Nephron (organoid): ENCODE measurements at regions not wholly inside any gene's neighbourhood (a gene's known extent, or its start where the extent isn't known, plus 50 kb on each side); places are given as distances from the start of the nearest gene placed in this dataset.

Experiments used
- H3K27ac Mint-ChIP-seq, 3 experiments: 2 replicates each; pipeline ENCODE4 v1.8.0; 2020; ENCODE audit warnings: mixed read lengths in 3 of 3, mild to moderate bottlenecking in 2 of 3, moderate library complexity in 1 of 3
- H3K27me3 Mint-ChIP-seq: 2 replicates; pipeline ENCODE4 v1.8.0; 2021; ENCODE audit warnings: low read depth, mild to moderate bottlenecking, moderate library complexity, mixed read lengths
- H3K36me3 Mint-ChIP-seq: 2 replicates; pipeline ENCODE4 v1.8.0; 2020; ENCODE audit warnings: low read depth, mixed read lengths
- H3K4me1 Mint-ChIP-seq: 2 replicates; pipeline ENCODE4 v1.8.0; 2020; ENCODE audit warnings: mixed read lengths
- H3K4me3 Mint-ChIP-seq, 3 experiments: 2 replicates each; pipeline ENCODE4 v1.8.0; 2020; ENCODE audit warnings: mild to moderate bottlenecking in 3 of 3, mixed read lengths in 3 of 3, moderate library complexity in 2 of 3
- H3K9me3 Mint-ChIP-seq: 2 replicates; pipeline ENCODE4 v1.8.0; 2020; ENCODE audit warnings: mixed read lengths
- TF ChIP-seq, protein P1 (sequence below), 3 experiments: fragments of 200-600 bp; sonication (generic); IDR thresholded peaks; one replicate each; pipeline ENCODE4 v1.5.0; 2021; ENCODE audit warnings: antibody characterized with exemption in 3 of 3; ENCODE audit not compliant: unreplicated experiment in 3 of 3

DNA sequence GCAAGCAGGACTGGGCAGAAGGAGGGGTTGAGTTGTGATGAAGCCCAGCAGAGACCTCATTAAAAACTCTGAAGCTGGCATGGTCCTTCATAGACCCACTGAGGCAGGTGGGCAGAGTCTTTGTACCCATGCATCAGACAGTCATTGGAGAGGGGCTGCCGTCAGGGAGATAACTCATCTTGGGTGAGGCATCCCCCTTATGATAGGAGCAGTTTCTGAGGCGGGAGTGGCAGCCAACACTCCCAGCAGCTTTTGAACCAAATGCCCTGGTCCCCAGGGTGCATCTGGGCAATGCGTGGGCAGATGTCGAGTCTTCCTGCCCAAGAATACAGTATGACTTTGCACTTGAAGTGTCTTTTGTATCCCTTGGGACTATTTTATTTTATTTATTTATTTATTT lies 68.1 kb downstream of the HTR5A start:
- peaks cover 16% of the 10 kb centered on the region for H3K27me3 Mint-ChIP-seq
- no peaks in the 10 kb centered on the region for H3K9me3 Mint-ChIP-seq
- H3K36me3 Mint-ChIP-seq = no peaks in the 10 kb centered on the region
- H3K4me3 Mint-ChIP-seq = no peak overlapping the region
- no peaks in the 10 kb centered on the region for H3K4me1 Mint-ChIP-seq
- TF ChIP-seq, protein P1, sequence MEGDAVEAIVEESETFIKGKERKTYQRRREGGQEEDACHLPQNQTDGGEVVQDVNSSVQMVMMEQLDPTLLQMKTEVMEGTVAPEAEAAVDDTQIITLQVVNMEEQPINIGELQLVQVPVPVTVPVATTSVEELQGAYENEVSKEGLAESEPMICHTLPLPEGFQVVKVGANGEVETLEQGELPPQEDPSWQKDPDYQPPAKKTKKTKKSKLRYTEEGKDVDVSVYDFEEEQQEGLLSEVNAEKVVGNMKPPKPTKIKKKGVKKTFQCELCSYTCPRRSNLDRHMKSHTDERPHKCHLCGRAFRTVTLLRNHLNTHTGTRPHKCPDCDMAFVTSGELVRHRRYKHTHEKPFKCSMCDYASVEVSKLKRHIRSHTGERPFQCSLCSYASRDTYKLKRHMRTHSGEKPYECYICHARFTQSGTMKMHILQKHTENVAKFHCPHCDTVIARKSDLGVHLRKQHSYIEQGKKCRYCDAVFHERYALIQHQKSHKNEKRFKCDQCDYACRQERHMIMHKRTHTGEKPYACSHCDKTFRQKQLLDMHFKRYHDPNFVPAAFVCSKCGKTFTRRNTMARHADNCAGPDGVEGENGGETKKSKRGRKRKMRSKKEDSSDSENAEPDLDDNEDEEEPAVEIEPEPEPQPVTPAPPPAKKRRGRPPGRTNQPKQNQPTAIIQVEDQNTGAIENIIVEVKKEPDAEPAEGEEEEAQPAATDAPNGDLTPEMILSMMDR (IDR thresholded peaks at IDR 0.05; ENCODE audit: unreplicated experiment in 3 of 3) = no peak
- no peak overlapping the region for H3K27ac Mint-ChIP-seq

DNA sequence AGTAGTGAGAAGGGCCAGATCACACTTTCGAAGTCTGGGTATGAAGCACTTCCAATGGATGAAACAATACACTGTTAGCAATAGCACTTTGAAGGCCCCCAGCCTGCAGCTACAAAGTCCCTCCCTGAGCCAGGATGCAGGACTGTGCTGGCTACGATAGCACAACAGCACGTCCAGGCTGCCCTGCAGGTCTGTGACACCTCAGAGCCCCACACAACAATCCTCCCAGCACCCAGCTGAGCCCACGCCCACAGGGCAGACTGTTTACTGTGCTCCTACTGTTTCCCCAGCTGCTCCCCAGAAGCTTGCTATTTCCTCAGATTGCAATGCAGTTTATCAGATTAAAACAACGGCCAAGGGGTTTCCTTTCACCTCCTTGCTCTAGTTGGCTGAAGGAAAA lies 71.4 kb downstream of the HTR5A start:
- peaks cover 21% of the 10 kb centered on the region for H3K27me3 Mint-ChIP-seq
- no peaks in the 10 kb centered on the region for H3K4me1 Mint-ChIP-seq
- H3K27ac Mint-ChIP-seq = no peak overlapping the region
- H3K9me3 Mint-ChIP-seq = no peaks in the 10 kb centered on the region
- no peaks in the 10 kb centered on the region for H3K36me3 Mint-ChIP-seq
- H3K4me3 Mint-ChIP-seq = no peak overlapping the region
- TF ChIP-seq, protein P1 (IDR thresholded peaks at IDR 0.05; ENCODE audit: unreplicated experiment in 3 of 3) = no peak

DNA sequence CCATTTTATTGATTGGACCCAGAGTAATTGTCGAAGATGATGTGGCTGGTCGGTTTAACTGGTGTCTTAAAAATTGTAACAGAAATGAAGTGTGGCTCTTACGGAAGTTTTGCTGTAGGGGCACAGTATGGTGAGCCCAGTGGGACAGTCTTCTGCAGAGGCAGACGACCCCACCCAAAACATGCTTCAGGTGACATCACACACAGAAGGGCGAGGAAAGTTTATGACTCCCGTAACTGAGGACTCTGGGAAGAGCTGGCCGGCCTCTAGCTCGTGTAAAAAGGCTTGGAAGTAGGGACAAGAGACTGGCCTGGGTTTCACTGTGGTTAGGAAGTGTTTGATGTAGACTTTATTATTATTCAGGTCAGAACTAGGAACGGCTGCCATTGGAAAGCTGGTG lies 73.3 kb downstream of the HTR5A start:
- peaks cover 21% of the 10 kb centered on the region for H3K27me3 Mint-ChIP-seq
- peaks cover under 1% of the 10 kb centered on the region for H3K9me3 Mint-ChIP-seq
- H3K36me3 Mint-ChIP-seq = no peaks in the 10 kb centered on the region
- H3K27ac Mint-ChIP-seq = no peak overlapping the region
- no peak overlapping the region for H3K4me3 Mint-ChIP-seq
- TF ChIP-seq, protein P1 (IDR thresholded peaks at IDR 0.05; ENCODE audit: unreplicated experiment in 3 of 3) = no peak
- no peaks in the 10 kb centered on the region for H3K4me1 Mint-ChIP-seq

DNA sequence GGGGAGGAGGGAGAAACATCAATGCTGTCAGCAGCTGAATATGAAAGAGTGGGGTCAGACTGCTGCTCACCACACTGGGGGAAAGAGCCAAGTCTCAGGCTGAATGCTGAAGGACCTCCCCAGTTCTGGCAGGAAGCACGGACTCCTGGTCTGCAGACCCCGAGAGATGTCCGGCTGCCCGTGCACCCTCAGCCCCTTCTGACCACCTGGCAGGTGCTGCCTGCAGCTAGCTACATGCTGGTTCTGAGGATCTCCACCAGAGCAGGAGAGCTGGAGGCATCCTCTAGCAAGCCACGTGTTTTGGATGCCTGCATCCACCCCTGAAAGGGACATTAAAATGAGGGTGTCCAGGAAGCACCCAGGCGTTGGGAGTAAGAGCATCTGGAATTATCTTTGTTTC lies 74.2 kb downstream of the HTR5A start:
- no peak overlapping the region for H3K27ac Mint-ChIP-seq
- H3K4me1 Mint-ChIP-seq = no peaks in the 10 kb centered on the region
- H3K4me3 Mint-ChIP-seq = no peak overlapping the region
- TF ChIP-seq, protein P1 (IDR thresholded peaks at IDR 0.05; ENCODE audit: unreplicated experiment in 3 of 3) = no peak
- H3K9me3 Mint-ChIP-seq = peaks cover 5% of the 10 kb centered on the region
- peaks cover 19% of the 10 kb centered on the region for H3K27me3 Mint-ChIP-seq
- no peaks in the 10 kb centered on the region for H3K36me3 Mint-ChIP-seq

DNA sequence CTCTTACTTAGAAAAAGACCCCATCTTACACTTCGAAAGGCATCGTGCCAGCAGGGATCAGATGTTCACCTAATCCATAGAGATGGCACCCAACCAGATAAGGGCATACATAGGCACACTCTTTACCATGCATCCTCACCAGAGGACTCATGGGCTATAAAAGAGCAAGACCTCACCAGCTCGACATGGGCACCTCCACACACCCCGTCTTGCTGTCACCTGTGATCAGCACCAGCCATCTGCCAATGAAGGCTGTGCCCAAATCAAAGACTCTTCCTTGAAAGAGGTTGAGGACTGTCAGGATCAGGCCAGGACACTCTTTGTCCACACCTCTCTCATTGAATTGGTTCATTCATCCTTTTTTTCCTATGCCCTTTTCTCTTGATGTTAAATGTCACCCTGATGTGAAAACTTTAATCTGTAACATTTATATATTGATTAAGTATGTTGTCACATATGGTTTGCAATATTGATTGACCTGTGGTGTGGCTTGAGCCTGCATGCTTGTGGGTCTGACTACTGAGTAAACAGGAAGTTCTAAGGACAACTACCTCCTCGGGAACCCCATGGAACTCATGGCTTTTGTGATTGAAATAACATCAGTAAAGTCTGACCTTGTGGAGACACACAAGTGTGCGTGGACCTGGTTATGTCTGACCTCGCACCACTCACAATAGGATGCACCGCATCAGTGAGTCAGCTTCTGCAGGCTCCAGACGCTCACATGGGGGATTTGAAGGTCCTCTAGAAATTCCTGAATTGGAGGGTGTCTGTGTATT lies 75.5 kb downstream of the HTR5A start:
- Mint-ChIP-seq H3K9me3 (peaks cover 5% of the 10 kb centered on the region), H3K27ac (no peak overlapping the region), H3K27me3 (peaks cover 17% of the 10 kb centered on the region), H3K4me1 (no peaks in the 10 kb centered on the region), H3K36me3 (no peaks in the 10 kb centered on the region), H3K4me3 (no peak overlapping the region)
- TF ChIP-seq, protein P1 (IDR thresholded peaks at IDR 0.05; ENCODE audit: unreplicated experiment in 3 of 3) = no peak

DNA sequence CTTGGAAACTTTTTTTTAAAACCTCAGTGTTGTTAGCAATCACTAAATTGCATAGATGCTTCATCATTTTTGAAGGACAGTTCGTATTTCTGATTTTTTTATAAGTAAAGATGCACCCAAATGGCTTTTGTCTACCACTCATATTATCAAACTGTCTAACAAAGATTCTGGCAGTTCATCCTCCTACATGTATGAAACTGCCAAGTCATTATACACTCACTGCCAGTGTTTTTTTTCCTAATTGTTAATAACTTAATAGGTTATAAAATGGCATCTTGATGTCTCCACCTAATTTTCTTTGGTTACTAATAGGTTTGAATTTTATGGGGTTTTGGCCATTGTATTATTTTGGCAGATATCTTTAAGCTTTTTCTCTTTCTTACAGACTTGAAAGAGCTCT lies 77.0 kb downstream of the HTR5A start:
- H3K4me3 Mint-ChIP-seq = no peak overlapping the region
- H3K9me3 Mint-ChIP-seq = peaks cover 11% of the 10 kb centered on the region
- H3K27ac Mint-ChIP-seq = no peak overlapping the region
- TF ChIP-seq, protein P1 (IDR thresholded peaks at IDR 0.05; ENCODE audit: unreplicated experiment in 3 of 3) = no peak
- H3K27me3 Mint-ChIP-seq = peaks cover 10% of the 10 kb centered on the region
- no peaks in the 10 kb centered on the region for H3K36me3 Mint-ChIP-seq
- no peaks in the 10 kb centered on the region for H3K4me1 Mint-ChIP-seq
